Fibroblast of lung (primary cell): ENCODE measurements at regions not wholly inside any gene's neighbourhood (a gene's known extent, or its start where the extent isn't known, plus 50 kb on each side); places are given as distances from the start of the nearest gene placed in this dataset.

Experiments
- DNase-seq, 2 donors: peaks; one replicate each; pipeline versions ENCODE4 v3.0.0 to v3.0.0-alpha.2; 2010; ENCODE audit warnings: low read depth in 2 of 2
- H2AFZ ChIP-seq: 2 replicates; pipeline ENCODE4 v1.5.1; 2012; ENCODE audit warnings: low read length, control low read depth, inconsistent platforms
- H3K27ac ChIP-seq: 2 replicates; pipeline ENCODE4 v1.5.1; 2011; ENCODE audit warnings: low read length, control low read depth; ENCODE audit not compliant: insufficient read depth
- H3K27me3 ChIP-seq: 2 replicates; pipeline ENCODE4 v1.5.1; 2011; ENCODE audit warnings: mild to moderate bottlenecking, low read length; ENCODE audit not compliant: control insufficient read depth, insufficient read depth
- H3K36me3 ChIP-seq: 2 replicates; pipeline ENCODE4 v1.5.1; 2011; ENCODE audit warnings: low read length; ENCODE audit not compliant: control insufficient read depth, insufficient read depth
- H3K4me1 ChIP-seq: 2 replicates; pipeline ENCODE4 v1.5.1; 2011; ENCODE audit warnings: low read length; ENCODE audit not compliant: control insufficient read depth, insufficient read depth; ENCODE audit errors: extremely low read depth
- H3K4me2 ChIP-seq: 2 replicates; pipeline ENCODE4 v1.5.1; 2011; ENCODE audit warnings: low read length, control low read depth; ENCODE audit not compliant: insufficient read depth; ENCODE audit errors: extremely low read depth
- H3K4me3 ChIP-seq, 4 experiments: fragments of 200-600 bp in 1 of 4; sonication (generic) in 1 of 4; replicated peaks in 1 of 4; 2 replicates each; pipeline ENCODE4 v1.5.1; 2011 to 2016; ENCODE audit warnings: low read length in 4 of 4, low read depth in 3 of 4, mild to moderate bottlenecking in 3 of 4, control low read depth in 2 of 4, inconsistent platforms in 1 of 4, mixed read lengths in 1 of 4; ENCODE audit not compliant: insufficient read depth in 1 of 4; ENCODE audit errors: control extremely low read depth in 1 of 4
- H3K79me2 ChIP-seq: 2 replicates; pipeline ENCODE4 v1.5.1; 2012; ENCODE audit warnings: mild to moderate bottlenecking, low read length, inconsistent platforms; ENCODE audit not compliant: control insufficient read depth, insufficient read depth
- H3K9ac ChIP-seq: 2 replicates; pipeline ENCODE4 v1.5.1; 2011; ENCODE audit warnings: mild to moderate bottlenecking, low read length, control low read depth; ENCODE audit not compliant: insufficient read depth
- H3K9me3 ChIP-seq: 2 replicates; pipeline ENCODE4 v1.5.1; 2012; ENCODE audit warnings: low read depth, low read length; ENCODE audit not compliant: control insufficient read depth, insufficient read depth
- H4K20me1 ChIP-seq: 2 replicates; pipeline ENCODE4 v1.5.1; 2011; ENCODE audit warnings: low read length; ENCODE audit not compliant: control insufficient read depth, insufficient read depth; ENCODE audit errors: extremely low read depth
- CTCF ChIP-seq, 2 donors: IDR thresholded peaks in 1 of 2; conservative IDR thresholded peaks in 1 of 2; 1 replicate in 1 of 2; 2 replicates in 1 of 2; pipeline ENCODE4 v1.5.1; 2011 to 2012; ENCODE audit warnings: low read length in 2 of 2, control low read depth in 1 of 2, inconsistent platforms in 1 of 2, low read depth in 1 of 2, mild to moderate bottlenecking in 1 of 2
- EZH2 ChIP-seq: IDR thresholded peaks from 2 replicates; pipeline ENCODE4 v1.5.1; 2012; ENCODE audit warnings: low read length, control low read depth, mild to moderate bottlenecking; ENCODE audit errors: missing control alignments

- H3K9ac ChIP-seq: no peak overlapping the region
- no peak overlapping the region for H2AFZ ChIP-seq
- no peak overlapping the region for H3K27ac ChIP-seq
- no peak overlapping the region for H3K4me2 ChIP-seq
- no peak overlapping the region for H3K4me3 ChIP-seq
- H4K20me1 ChIP-seq: no peaks in the 10 kb centered on the region
- no peak for DNase-seq
- no peaks in the 10 kb centered on the region for H3K36me3 ChIP-seq
- TF ChIP-seq EZH2 (no peak), CTCF (conservative IDR thresholded peaks at IDR 0.05 in 1 of 2, IDR thresholded peaks at IDR 0.05 in 1 of 2; ENCODE audit: low read depth in 1 of 2, low read length in 2 of 2) (no peak)
- no peaks in the 10 kb centered on the region for H3K4me1 ChIP-seq
- H3K27me3 ChIP-seq: no peaks in the 10 kb centered on the region
- no peaks in the 10 kb centered on the region for H3K9me3 ChIP-seq
- H3K79me2 ChIP-seq: no peaks in the 10 kb centered on the region
These were observed 519.1 kb upstream of the IGFBP3 start for GRCh38 chr7:46440186-46440585.

- H3K27me3 ChIP-seq: no peaks in the 10 kb centered on the region
- TF ChIP-seq CTCF (conservative IDR thresholded peaks at IDR 0.05 in 1 of 2, IDR thresholded peaks at IDR 0.05 in 1 of 2; ENCODE audit: low read depth in 1 of 2, low read length in 2 of 2) (no peak), EZH2 (no peak)
- H3K9me3 ChIP-seq: no peaks in the 10 kb centered on the region
- no peaks in the 10 kb centered on the region for H4K20me1 ChIP-seq
- peak; percentile 39 to 69 for DNase-seq
- no peak overlapping the region for H3K27ac ChIP-seq
- H3K79me2 ChIP-seq: no peaks in the 10 kb centered on the region
- no peaks in the 10 kb centered on the region for H3K4me1 ChIP-seq
- no peak overlapping the region for H3K9ac ChIP-seq
- no peak overlapping the region for H3K4me3 ChIP-seq
- H2AFZ ChIP-seq: no peak overlapping the region
- H3K4me2 ChIP-seq: no peak overlapping the region
- H3K36me3 ChIP-seq: no peaks in the 10 kb centered on the region
These were observed 511.6 kb upstream of the IGFBP3 start for GRCh38 chr7:46432708-46433107.

GRCh38 chr7:46428295-46428694 lies 507.2 kb upstream of the IGFBP3 start:
- Histone ChIP-seq H3K27ac (no peak overlapping the region), H3K79me2 (no peaks in the 10 kb centered on the region), H3K4me1 (no peaks in the 10 kb centered on the region), H3K9me3 (no peaks in the 10 kb centered on the region), H3K27me3 (no peaks in the 10 kb centered on the region), H3K4me3 (no peak overlapping the region), H3K36me3 (no peaks in the 10 kb centered on the region), H2AFZ (no peak overlapping the region), H4K20me1 (no peaks in the 10 kb centered on the region), H3K4me2 (no peak overlapping the region), H3K9ac (no peak overlapping the region)
- no peak for DNase-seq
- TF ChIP-seq EZH2 (no peak), CTCF (conservative IDR thresholded peaks at IDR 0.05 in 1 of 2, IDR thresholded peaks at IDR 0.05 in 1 of 2; ENCODE audit: low read depth in 1 of 2, low read length in 2 of 2) (no peak)
